GM12892 (cell line): ENCODE measurements at regions not wholly inside any gene's neighbourhood (a gene's known extent, or its start where the extent isn't known, plus 50 kb on each side); places are given as distances from the start of the nearest gene placed in this dataset.

Source experiments
- POLR2A ChIP-seq: IDR thresholded peaks from 2 replicates; pipeline ENCODE4 v1.6.1; 2011; ENCODE audit warnings: low read depth, low read length, control low read depth
- POLR2AphosphoS5 ChIP-seq: IDR thresholded peaks from 2 replicates; pipeline ENCODE4 v1.6.1; 2011; ENCODE audit warnings: low read depth, low read length, control low read depth

- TF ChIP-seq POLR2A (no peak), POLR2AphosphoS5 (no peak)
These were observed 102.5 kb upstream of the ZNF536 start for GRCh38 chr19:30269638-30270037.
